ENCODE measurements at regions not wholly inside any gene's neighbourhood (a gene's known extent, or its start where the extent isn't known, plus 50 kb on each side); places are given as distances from the start of the nearest gene placed in this dataset.

- TF ChIP-seq TSHZ2 (CRISPR knock-in tag; IDR thresholded peaks at IDR 0.05) (no peak), BACH2 (CRISPR knock-in tag; IDR thresholded peaks at IDR 0.05; ENCODE audit: borderline replicate concordance) (no peak), RARB (CRISPR knock-in tag; IDR thresholded peaks at IDR 0.05) (no peak)
Measured at GRCh38 chr11:16613512-16614381, 124.7 kb upstream of the C11orf58 start (continued).

- ATAC-seq: peak; percentile 38; the same call in 2 of the 3 replicates
- TF ChIP-seq CSRNP3 (CRISPR knock-in tag; IDR thresholded peaks at IDR 0.05) (no peak), ZFP30 (CRISPR knock-in tag; IDR thresholded peaks at IDR 0.05) (no peak), ZNF8 (CRISPR knock-in tag; IDR thresholded peaks at IDR 0.05) (no peak), ZNF70 (CRISPR knock-in tag; IDR thresholded peaks at IDR 0.05) (no peak), OSR1 (CRISPR knock-in tag; IDR thresholded peaks at IDR 0.05) (no peak), SNAI2 (CRISPR knock-in tag; IDR thresholded peaks at IDR 0.05) (no peak), ESRRG (CRISPR knock-in tag; IDR thresholded peaks at IDR 0.05) (no peak), RARB (CRISPR knock-in tag; IDR thresholded peaks at IDR 0.05) (no peak), GLIS3 (CRISPR knock-in tag; IDR thresholded peaks at IDR 0.05) (no peak), PPARA (CRISPR knock-in tag; IDR thresholded peaks at IDR 0.05; ENCODE audit: borderline replicate concordance) (no peak), TCF4 (CRISPR knock-in tag; IDR thresholded peaks at IDR 0.05; ENCODE audit: borderline replicate concordance) (no peak), PATZ1 (CRISPR knock-in tag; IDR thresholded peaks at IDR 0.05; ENCODE audit: borderline replicate concordance) (no peak), BACH2 (CRISPR knock-in tag; IDR thresholded peaks at IDR 0.05; ENCODE audit: borderline replicate concordance) (no peak), ISL1 (CRISPR knock-in tag; IDR thresholded peaks at IDR 0.05) (no peak)
Measured at GRCh38 chr11:16613262-16613511, 125.3 kb upstream of the C11orf58 start.

GRCh38 chr11:16612566-16613261 is 125.7 kb upstream of the C11orf58 start:
- ATAC-seq: peak; percentile 68
- no peak for TF ChIP-seq RARB (CRISPR knock-in tag; IDR thresholded peaks at IDR 0.05)
- no peak for TF ChIP-seq ZNF8 (CRISPR knock-in tag; IDR thresholded peaks at IDR 0.05)
- TF ChIP-seq GLIS3 (CRISPR knock-in tag; IDR thresholded peaks at IDR 0.05): no peak

GRCh38 chr11:16611926-16612565 is 126.4 kb upstream of the C11orf58 start:
- ATAC-seq: no peak
- TF ChIP-seq POU6F1 (CRISPR knock-in tag; IDR thresholded peaks at IDR 0.05; ENCODE audit: borderline replicate concordance, low read depth): no peak
- no peak for TF ChIP-seq GLIS3 (CRISPR knock-in tag; IDR thresholded peaks at IDR 0.05)
- no peak for TF ChIP-seq ISL1 (CRISPR knock-in tag; IDR thresholded peaks at IDR 0.05)
- no peak for TF ChIP-seq ZFP30 (CRISPR knock-in tag; IDR thresholded peaks at IDR 0.05)
- TF ChIP-seq PPARA (CRISPR knock-in tag; IDR thresholded peaks at IDR 0.05; ENCODE audit: borderline replicate concordance): no peak
- no peak for TF ChIP-seq ZC3H10 (CRISPR knock-in tag; IDR thresholded peaks at IDR 0.05)
- TF ChIP-seq ZNF8 (CRISPR knock-in tag; IDR thresholded peaks at IDR 0.05): no peak
- TF ChIP-seq TSHZ2 (CRISPR knock-in tag; IDR thresholded peaks at IDR 0.05): no peak
- no peak for TF ChIP-seq PATZ1 (CRISPR knock-in tag; IDR thresholded peaks at IDR 0.05; ENCODE audit: borderline replicate concordance)
- TF ChIP-seq ZNF565 (CRISPR knock-in tag; conservative IDR thresholded peaks at IDR 0.05; ENCODE audit: low read depth): no peak
- TF ChIP-seq ESRRG (CRISPR knock-in tag; IDR thresholded peaks at IDR 0.05): no peak
- no peak for TF ChIP-seq OSR1 (CRISPR knock-in tag; IDR thresholded peaks at IDR 0.05)

Measured in SK-N-SH treated with all-trans-retinoic acid at 6 μM for 48 hours (cell line).